Progenitor cell of endocrine pancreas (in vitro differentiated cells): ENCODE measurements at regions not wholly inside any gene's neighbourhood (a gene's known extent, or its start where the extent isn't known, plus 50 kb on each side); places are given as distances from the start of the nearest gene placed in this dataset.

Experiments used
- DNase-seq: peaks from one replicate; pipeline ENCODE4 v3.0.0; 2021; ENCODE audit warnings: low spot score; ENCODE audit not compliant: unreplicated experiment
- H3K27ac Mint-ChIP-seq: 2 replicates; pipeline ENCODE4 v1.8.0; 2021; ENCODE audit warnings: mild to moderate bottlenecking, moderate library complexity, mixed read lengths
- H3K27me3 Mint-ChIP-seq: 2 replicates; pipeline ENCODE4 v1.8.0; 2021; ENCODE audit warnings: mixed read lengths
- H3K36me3 Mint-ChIP-seq: 2 replicates; pipeline ENCODE4 v1.8.0; 2022; ENCODE audit warnings: mixed read lengths; ENCODE audit not compliant: insufficient read depth
- H3K4me1 Mint-ChIP-seq: 2 replicates; pipeline ENCODE4 v1.8.0; 2021; ENCODE audit warnings: low read depth, mixed read lengths
- H3K4me3 Mint-ChIP-seq: 2 replicates; pipeline ENCODE4 v1.8.0; 2021; ENCODE audit warnings: low read depth, mild to moderate bottlenecking, moderate library complexity, mixed read lengths
- H3K9me3 Mint-ChIP-seq: 2 replicates; pipeline ENCODE4 v1.8.0; 2021; ENCODE audit warnings: low read depth, mixed read lengths
- CTCF ChIP-seq: fragments of 200-600 bp; sonication (generic); IDR thresholded peaks from one replicate; pipeline ENCODE4 v1.5.0; 2021; ENCODE audit warnings: antibody characterized with exemption, mild to moderate bottlenecking; ENCODE audit not compliant: unreplicated experiment

- no peak for DNase-seq
- Mint-ChIP-seq H3K4me1 (peaks cover 12% of the 10 kb centered on the region), H3K27me3 (no peaks in the 10 kb centered on the region), H3K9me3 (no peaks in the 10 kb centered on the region), H3K27ac (no peak overlapping the region), H3K36me3 (no peaks in the 10 kb centered on the region), H3K4me3 (no peak overlapping the region)
- no peak for TF ChIP-seq CTCF
These were observed 267.9 kb downstream of the COX7C start for GRCh38 chr5:86885489-86886230.

DNA sequence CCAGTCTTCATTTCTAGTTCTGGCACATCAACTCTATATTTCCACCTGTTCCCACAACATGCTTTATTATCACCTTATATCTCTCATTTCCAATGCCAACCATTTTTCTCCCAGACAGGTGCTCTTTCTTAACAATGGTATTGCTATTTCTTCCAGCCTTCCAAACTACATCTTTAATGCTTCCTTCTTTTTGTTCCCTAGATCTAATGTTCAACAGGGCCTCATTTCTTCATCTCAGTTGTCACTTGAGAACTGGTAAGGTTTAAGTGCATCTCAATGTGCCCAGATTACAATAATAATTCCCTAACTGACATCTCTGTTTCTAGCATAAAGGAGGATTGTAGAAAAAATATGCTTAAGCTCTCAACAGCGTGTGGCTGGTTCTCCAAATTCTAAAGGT, 272.6 kb downstream of the COX7C start:
- Mint-ChIP-seq H3K9me3 (no peaks in the 10 kb centered on the region), H3K4me1 (peaks cover 8% of the 10 kb centered on the region), H3K4me3 (no peak overlapping the region), H3K27me3 (no peaks in the 10 kb centered on the region), H3K27ac (no peak overlapping the region), H3K36me3 (no peaks in the 10 kb centered on the region)
- TF ChIP-seq CTCF, result no peak
- no peak for DNase-seq

DNA sequence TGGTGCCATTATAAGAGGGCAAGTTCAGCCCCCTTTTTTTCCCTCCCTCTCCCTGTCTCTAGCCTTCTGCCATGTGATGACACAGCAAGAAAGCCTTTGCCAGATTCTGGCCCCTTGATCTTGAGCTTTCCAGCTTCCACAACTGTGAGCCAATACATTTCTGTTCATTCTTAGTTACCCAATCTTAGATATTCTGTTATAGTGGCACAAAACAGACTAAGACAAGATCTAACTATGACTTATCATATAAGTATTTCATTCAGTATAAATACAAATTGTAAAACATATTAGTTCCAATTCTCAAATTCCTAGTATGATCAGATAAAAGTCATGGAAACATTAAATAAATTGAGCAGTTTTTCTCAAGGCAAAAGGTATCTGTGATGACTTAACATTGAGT, 276.3 kb downstream of the COX7C start:
- Mint-ChIP-seq H3K36me3 (no peaks in the 10 kb centered on the region), H3K9me3 (no peaks in the 10 kb centered on the region), H3K4me1 (no peaks in the 10 kb centered on the region), H3K4me3 (no peak overlapping the region), H3K27ac (no peak overlapping the region), H3K27me3 (no peaks in the 10 kb centered on the region)
- TF ChIP-seq CTCF, result no peak
- no peak for DNase-seq

GRCh38 chr5:86896916-86897315, 279.2 kb downstream of the COX7C start:
- Mint-ChIP-seq H3K27me3 (no peaks in the 10 kb centered on the region), H3K4me3 (no peak overlapping the region), H3K27ac (no peak overlapping the region), H3K36me3 (no peaks in the 10 kb centered on the region), H3K4me1 (no peaks in the 10 kb centered on the region), H3K9me3 (no peaks in the 10 kb centered on the region)
- no peak for TF ChIP-seq CTCF
- DNase-seq, result no peak

DNA sequence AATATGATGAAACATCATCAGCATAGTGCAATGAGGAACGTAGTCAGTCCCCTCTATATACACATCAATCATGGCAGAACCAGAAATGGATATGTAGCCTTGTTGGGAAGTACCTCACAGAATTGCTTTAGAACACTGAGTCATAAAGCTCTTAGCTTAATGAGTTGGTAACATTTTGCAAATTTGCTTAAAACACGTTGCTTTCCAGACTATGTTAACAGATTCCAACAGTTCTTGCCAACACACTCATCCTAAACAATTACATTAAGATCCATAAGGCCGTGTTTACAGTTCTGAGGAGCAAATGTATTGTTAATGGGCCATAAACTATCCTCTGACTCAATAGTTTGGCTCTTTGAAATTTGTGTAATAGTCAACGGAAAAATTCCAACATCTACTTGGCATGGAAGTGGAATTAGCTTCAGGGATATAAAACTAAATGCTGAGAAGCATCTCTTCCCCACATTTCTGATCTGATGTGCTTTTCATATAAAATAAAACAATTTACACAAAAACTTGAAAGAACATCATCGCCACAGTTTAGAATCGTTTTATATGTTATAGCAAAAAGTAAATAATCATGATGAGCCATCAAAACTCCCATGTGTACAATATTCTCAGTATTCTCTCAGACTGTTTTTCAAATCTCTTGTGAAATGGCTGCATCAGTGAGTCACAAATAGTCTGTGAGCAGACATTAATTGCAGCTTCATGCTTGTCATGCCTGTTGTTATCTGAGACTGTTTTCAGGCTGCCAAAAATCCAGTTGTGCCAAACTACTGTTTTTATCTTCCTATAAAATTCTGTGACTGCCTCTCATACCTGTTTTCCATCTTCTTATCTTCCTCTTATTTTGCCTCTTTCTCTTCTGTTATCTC, 291.9 kb downstream of the COX7C start:
- Mint-ChIP-seq H3K9me3 (no peaks in the 10 kb centered on the region), H3K27ac (no peak overlapping the region), H3K4me1 (no peaks in the 10 kb centered on the region), H3K36me3 (no peaks in the 10 kb centered on the region), H3K4me3 (no peak overlapping the region), H3K27me3 (no peaks in the 10 kb centered on the region)
- no peak for TF ChIP-seq CTCF
- DNase-seq, result no peak
